ENCODE measurements at regions not wholly inside any gene's neighbourhood (a gene's known extent, or its start where the extent isn't known, plus 50 kb on each side); places are given as distances from the start of the nearest gene placed in this dataset.

- no peak overlapping the region for H3K27ac ChIP-seq
- H3K27me3 ChIP-seq = no peaks in the 10 kb centered on the region
- intact Hi-C loops (cut with DNase I) = no loop called here
- no peaks in the 10 kb centered on the region for H3K9me3 ChIP-seq
- H3K4me3 ChIP-seq = no peak overlapping the region
- TF ChIP-seq CTCF (IDR thresholded peaks at IDR 0.05) (no peak), POLR2A (IDR thresholded peaks at IDR 0.05) (no peak), EP300 (IDR thresholded peaks at IDR 0.05) (no peak)
- no peak for DNase-seq
- no peaks in the 10 kb centered on the region for H3K36me3 ChIP-seq
- WGBS, 3 donors = 81 to 87% (median 83%) methylated on average over 6 of the region's 6 CpGs
- H3K4me1 ChIP-seq (ENCODE audit: insufficient read depth) = no peaks in the 10 kb centered on the region
Measured at GRCh38 chr7:115574681-115575291, 455.8 kb downstream of the TFEC start.

DNA sequence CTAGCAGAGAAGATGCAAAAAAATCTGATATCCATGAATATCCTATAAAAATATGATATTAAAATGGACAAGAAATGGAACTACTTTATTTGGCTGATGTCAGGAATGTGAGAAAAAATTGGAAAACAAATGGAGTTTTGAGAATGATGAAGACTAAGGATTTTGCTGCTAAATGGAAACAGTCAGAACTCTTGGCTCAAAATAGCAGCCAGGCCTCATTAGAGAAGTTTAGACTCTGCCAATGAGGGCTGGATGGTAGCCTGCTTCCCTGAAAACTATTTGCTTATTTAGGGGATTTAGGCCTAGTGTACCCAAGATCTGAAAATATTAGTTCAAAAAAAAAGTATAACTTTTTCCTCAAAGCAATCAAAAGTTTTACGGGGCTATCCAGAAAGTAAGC lies 458.5 kb downstream of the TFEC start:
- no peak overlapping the region for H3K4me3 ChIP-seq
- no peaks in the 10 kb centered on the region for H3K4me1 ChIP-seq (ENCODE audit: insufficient read depth)
- H3K27me3 ChIP-seq = no peaks in the 10 kb centered on the region
- no peak overlapping the region for H3K27ac ChIP-seq
- WGBS, 3 donors = 34 to 63% (median 35%) methylated on average over 1 of the region's 1 CpG
- no peaks in the 10 kb centered on the region for H3K9me3 ChIP-seq
- H3K36me3 ChIP-seq = no peaks in the 10 kb centered on the region
- intact Hi-C loops (cut with DNase I) = no loop called here
- DNase-seq = no peak
- TF ChIP-seq EP300 (IDR thresholded peaks at IDR 0.05) = no peak
- TF ChIP-seq CTCF (IDR thresholded peaks at IDR 0.05) = no peak
- no peak for TF ChIP-seq POLR2A (IDR thresholded peaks at IDR 0.05)

GRCh38 chr7:115561335-115562110 lies 469.0 kb downstream of the TFEC start:
- TF ChIP-seq EP300 (IDR thresholded peaks at IDR 0.05) (no peak), POLR2A (IDR thresholded peaks at IDR 0.05) (no peak), CTCF (IDR thresholded peaks at IDR 0.05) (no peak)
- intact Hi-C loops (cut with DNase I) = no loop called here
- Histone ChIP-seq H3K4me3 (no peak overlapping the region), H3K27me3 (no peaks in the 10 kb centered on the region), H3K27ac (no peak overlapping the region), H3K9me3 (no peaks in the 10 kb centered on the region), H3K36me3 (no peaks in the 10 kb centered on the region), H3K4me1 (ENCODE audit: insufficient read depth) (peaks cover 3% of the 10 kb centered on the region)
- DNase-seq = peak in 1 of 5 donors; percentile 24
- 31 to 35% (median 34%) methylated on average over 9 of the region's 9 CpGs for WGBS, 3 donors

- DNase-seq = no peak
- no peaks in the 10 kb centered on the region for H3K27me3 ChIP-seq
- no peaks in the 10 kb centered on the region for H3K9me3 ChIP-seq
- no peaks in the 10 kb centered on the region for H3K36me3 ChIP-seq
- no peak overlapping the region for H3K4me3 ChIP-seq
- intact Hi-C loops (cut with DNase I) = no loop called here
- H3K27ac ChIP-seq = no peak overlapping the region
- H3K4me1 ChIP-seq (ENCODE audit: insufficient read depth) = peaks cover 3% of the 10 kb centered on the region
- 89 to 92% (median 92%) methylated on average over 1 of the region's 1 CpG for WGBS, 3 donors
- no peak for TF ChIP-seq EP300 (IDR thresholded peaks at IDR 0.05)
- TF ChIP-seq CTCF (IDR thresholded peaks at IDR 0.05) = no peak
- no peak for TF ChIP-seq POLR2A (IDR thresholded peaks at IDR 0.05)
Measured at GRCh38 chr7:115559877-115560276, 470.7 kb downstream of the TFEC start.

All from ovary (tissue), 7 donors.